ENCODE measurements at regions not wholly inside any gene's neighbourhood (a gene's known extent, or its start where the extent isn't known, plus 50 kb on each side); places are given as distances from the start of the nearest gene placed in this dataset.

DNA sequence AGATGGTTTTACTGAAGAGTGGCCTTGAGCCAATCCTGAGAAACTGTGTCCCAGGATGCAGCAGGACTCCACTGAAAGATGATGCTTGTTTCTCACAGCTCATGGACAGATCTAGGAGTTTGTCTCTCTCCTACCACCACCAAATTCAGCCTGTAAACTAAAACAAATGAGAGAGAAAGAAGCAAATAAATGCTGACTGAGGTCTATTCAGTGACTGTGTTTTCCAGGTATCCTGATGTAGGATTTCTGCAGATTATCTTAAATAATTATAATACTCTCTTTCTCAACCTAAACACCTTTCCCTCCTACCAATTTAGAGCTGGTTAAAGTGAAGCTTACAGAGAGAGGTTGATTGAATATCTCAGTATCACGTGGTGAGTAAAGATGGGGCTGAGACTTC, 599.6 kb upstream of the LCORL start:
- Histone ChIP-seq H3K27ac (ENCODE audit: insufficient read length, low read depth, low read length) (no peak overlapping the region), H3K23me2 (ENCODE audit: insufficient read length, low read depth, low read length, poor library complexity, severe bottlenecking) (no peaks in the 10 kb centered on the region), H3K18ac (ENCODE audit: insufficient read length, low read depth, low read length) (no peak overlapping the region), H2BK15ac (ENCODE audit: low read depth, low read length) (no peak overlapping the region), H3K4me1 (ENCODE audit: insufficient read depth, low read length) (peaks cover 5% of the 10 kb centered on the region; the same call in 1 of the 2 replicates), H3K79me1 (ENCODE audit: insufficient read depth, low read depth, low read length, poor library complexity, severe bottlenecking) (no peaks in the 10 kb centered on the region), H3K4ac (ENCODE audit: low read depth, low read length) (no peak overlapping the region), H2BK12ac (ENCODE audit: insufficient read length, low read depth, low read length) (no peak overlapping the region), H2AFZ (ENCODE audit: low read length) (no peak overlapping the region), H4K5ac (ENCODE audit: insufficient read length, low read depth, low read length) (no peak overlapping the region), H3K9me3 (ENCODE audit: control insufficient read depth, low read depth, low read length) (no peaks in the 10 kb centered on the region), H3K9ac (ENCODE audit: extremely low read depth, insufficient read length, low read length) (no peak overlapping the region), H3K4me2 (ENCODE audit: insufficient read depth, insufficient read length, low read length) (no peak overlapping the region), H3K14ac (ENCODE audit: insufficient read depth, low read length) (no peak overlapping the region), H2BK5ac (ENCODE audit: insufficient read length, low read length) (no peak overlapping the region), H4K8ac (replicated peaks; ENCODE audit: insufficient read length, low read depth, low read length) (no peak overlapping the region), H3K23ac (ENCODE audit: insufficient read length, low read depth, low read length) (no peak overlapping the region), H3T11ph (ENCODE audit: low read length) (no peak overlapping the region), H4K91ac (ENCODE audit: insufficient read length, low read depth, low read length) (no peak overlapping the region), H3K79me2 (ENCODE audit: insufficient read depth, low read length) (no peaks in the 10 kb centered on the region), H2BK120ac (ENCODE audit: low read depth, low read length, poor library complexity, severe bottlenecking) (no peak overlapping the region), H3K56ac (ENCODE audit: insufficient read length, low read depth, low read length) (no peak overlapping the region), H2BK20ac (ENCODE audit: low read depth, low read length, poor library complexity, severe bottlenecking) (no peak overlapping the region), H4K20me1 (ENCODE audit: control insufficient read depth, insufficient read depth, insufficient read length) (no peaks in the 10 kb centered on the region), H3K27me3 (ENCODE audit: insufficient read depth, low read length) (no peaks in the 10 kb centered on the region), H2AK5ac (ENCODE audit: insufficient read length, low read length) (no peak overlapping the region)
- no peak for DNase-seq
- H3K9me3 Mint-ChIP-seq = no peaks in the 10 kb centered on the region; a peak in 1 of 5 replicates
- H3K4me1 Mint-ChIP-seq = peaks cover 6 to 7% of the 10 kb centered on the region in 2 experiments
- H3K27me3 Mint-ChIP-seq (ENCODE audit: low read depth) = no peaks in the 10 kb centered on the region
- peaks cover 0 to 6% (median 0%) of the 10 kb centered on the region in 3 experiments; a peak in 3 of 7 replicates for H3K36me3 Mint-ChIP-seq (ENCODE audit: insufficient read depth in 1 of 3, low read depth in 3 of 3)
- TF ChIP-seq, protein P1, sequence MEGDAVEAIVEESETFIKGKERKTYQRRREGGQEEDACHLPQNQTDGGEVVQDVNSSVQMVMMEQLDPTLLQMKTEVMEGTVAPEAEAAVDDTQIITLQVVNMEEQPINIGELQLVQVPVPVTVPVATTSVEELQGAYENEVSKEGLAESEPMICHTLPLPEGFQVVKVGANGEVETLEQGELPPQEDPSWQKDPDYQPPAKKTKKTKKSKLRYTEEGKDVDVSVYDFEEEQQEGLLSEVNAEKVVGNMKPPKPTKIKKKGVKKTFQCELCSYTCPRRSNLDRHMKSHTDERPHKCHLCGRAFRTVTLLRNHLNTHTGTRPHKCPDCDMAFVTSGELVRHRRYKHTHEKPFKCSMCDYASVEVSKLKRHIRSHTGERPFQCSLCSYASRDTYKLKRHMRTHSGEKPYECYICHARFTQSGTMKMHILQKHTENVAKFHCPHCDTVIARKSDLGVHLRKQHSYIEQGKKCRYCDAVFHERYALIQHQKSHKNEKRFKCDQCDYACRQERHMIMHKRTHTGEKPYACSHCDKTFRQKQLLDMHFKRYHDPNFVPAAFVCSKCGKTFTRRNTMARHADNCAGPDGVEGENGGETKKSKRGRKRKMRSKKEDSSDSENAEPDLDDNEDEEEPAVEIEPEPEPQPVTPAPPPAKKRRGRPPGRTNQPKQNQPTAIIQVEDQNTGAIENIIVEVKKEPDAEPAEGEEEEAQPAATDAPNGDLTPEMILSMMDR (conservative IDR thresholded peaks at IDR 0.05) = no peak
- WGBS (ENCODE audit: extremely low coverage, insufficient read length, low lambda C conversion rate) = no CpG with 5 or more reads among the region's 1 CpG
- H3K4me3 Mint-ChIP-seq = no peak overlapping the region
- H3K27ac Mint-ChIP-seq = no peak overlapping the region
